Coronary artery (tissue), 2 donors: ENCODE measurements at regions not wholly inside any gene's neighbourhood (a gene's known extent, or its start where the extent isn't known, plus 50 kb on each side); places are given as distances from the start of the nearest gene placed in this dataset.

Experiments
- DNase-seq: peaks from one replicate; pipeline ENCODE4 v3.0.0-alpha.2; 2017; ENCODE audit warnings: low spot score
- H3K27ac ChIP-seq, 2 donors: fragments of 200-600 bp; sonication (generic); one replicate each; pipeline ENCODE4 v1.5.1; 2016 to 2019
- H3K4me3 ChIP-seq: fragments of 200-600 bp; sonication (generic); 2 replicates; pipeline ENCODE4 v1.5.1; 2016; ENCODE audit warnings: mild to moderate bottlenecking, moderate library complexity
- TF ChIP-seq, protein P1 (sequence below): fragments of 200-600 bp; sonication (generic); IDR thresholded peaks from one replicate; pipeline ENCODE4 v1.5.1; 2019; ENCODE audit warnings: antibody characterized with exemption

DNA sequence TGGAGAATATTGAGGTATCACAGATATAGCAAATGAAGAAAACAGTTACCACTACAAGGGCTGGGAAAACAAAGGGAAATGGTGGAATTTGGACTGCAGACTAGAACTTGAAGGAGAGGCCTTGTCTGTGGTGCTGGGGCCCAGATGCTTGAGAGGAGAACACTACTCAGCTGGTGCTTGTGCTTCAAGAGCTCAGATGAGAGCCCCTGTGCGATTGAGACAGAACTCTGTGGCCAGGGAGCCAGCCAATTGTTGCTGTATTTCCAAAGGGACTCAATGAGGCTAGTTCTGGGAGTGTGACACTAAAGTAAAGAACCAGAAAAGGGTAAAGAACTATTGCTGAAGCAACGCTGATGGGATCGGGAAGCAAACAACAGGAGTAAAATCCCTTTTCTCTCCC is 406.5 kb upstream of the SEMA3D start:
- TF ChIP-seq, protein P1, sequence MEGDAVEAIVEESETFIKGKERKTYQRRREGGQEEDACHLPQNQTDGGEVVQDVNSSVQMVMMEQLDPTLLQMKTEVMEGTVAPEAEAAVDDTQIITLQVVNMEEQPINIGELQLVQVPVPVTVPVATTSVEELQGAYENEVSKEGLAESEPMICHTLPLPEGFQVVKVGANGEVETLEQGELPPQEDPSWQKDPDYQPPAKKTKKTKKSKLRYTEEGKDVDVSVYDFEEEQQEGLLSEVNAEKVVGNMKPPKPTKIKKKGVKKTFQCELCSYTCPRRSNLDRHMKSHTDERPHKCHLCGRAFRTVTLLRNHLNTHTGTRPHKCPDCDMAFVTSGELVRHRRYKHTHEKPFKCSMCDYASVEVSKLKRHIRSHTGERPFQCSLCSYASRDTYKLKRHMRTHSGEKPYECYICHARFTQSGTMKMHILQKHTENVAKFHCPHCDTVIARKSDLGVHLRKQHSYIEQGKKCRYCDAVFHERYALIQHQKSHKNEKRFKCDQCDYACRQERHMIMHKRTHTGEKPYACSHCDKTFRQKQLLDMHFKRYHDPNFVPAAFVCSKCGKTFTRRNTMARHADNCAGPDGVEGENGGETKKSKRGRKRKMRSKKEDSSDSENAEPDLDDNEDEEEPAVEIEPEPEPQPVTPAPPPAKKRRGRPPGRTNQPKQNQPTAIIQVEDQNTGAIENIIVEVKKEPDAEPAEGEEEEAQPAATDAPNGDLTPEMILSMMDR = no peak
- Histone ChIP-seq H3K4me3 (no peak overlapping the region), H3K27ac (no peak overlapping the region)
- no peak for DNase-seq

DNA sequence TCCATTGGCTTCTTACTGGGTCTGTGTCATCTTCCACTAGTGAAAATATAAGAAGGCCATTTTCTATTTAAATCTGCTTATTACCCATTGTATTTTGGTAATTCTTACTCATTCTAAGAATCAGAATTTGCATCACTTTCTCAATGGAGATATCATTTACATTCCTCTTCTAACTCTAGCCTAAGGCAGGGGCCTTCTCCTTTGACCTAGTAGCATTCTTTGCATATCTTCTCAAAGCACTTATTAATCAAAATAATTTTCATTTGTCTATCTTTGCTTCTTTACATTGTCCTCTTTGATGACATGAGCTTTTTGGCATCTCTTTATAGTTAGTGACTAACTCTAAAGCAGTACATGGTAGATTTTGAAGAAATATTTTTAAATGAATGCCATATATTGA is 400.9 kb upstream of the SEMA3D start:
- Histone ChIP-seq H3K27ac (no peak overlapping the region), H3K4me3 (no peak overlapping the region)
- TF ChIP-seq, protein P1 = no peak
- no peak for DNase-seq

DNA sequence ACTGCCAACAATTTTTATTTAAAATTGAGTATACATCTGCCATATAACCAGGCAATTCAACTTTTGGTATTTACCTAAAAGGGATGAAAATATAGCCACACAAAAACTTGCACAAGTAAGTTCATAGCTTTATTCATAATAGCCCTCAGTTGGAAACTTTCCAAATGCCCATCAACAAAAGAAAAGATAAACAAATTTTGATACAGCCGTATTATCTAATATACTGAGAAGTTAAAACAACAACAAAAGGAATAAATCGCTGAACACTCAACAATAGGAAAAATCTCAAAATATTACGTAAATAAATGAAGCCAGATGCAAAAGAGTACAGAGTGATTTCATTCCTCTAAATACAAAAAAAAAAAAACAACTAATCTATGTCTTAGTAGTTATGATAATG is 399.2 kb upstream of the SEMA3D start:
- H3K4me3 ChIP-seq = no peak overlapping the region
- no peak for DNase-seq
- no peak overlapping the region for H3K27ac ChIP-seq
- TF ChIP-seq, protein P1 = no peak

DNA sequence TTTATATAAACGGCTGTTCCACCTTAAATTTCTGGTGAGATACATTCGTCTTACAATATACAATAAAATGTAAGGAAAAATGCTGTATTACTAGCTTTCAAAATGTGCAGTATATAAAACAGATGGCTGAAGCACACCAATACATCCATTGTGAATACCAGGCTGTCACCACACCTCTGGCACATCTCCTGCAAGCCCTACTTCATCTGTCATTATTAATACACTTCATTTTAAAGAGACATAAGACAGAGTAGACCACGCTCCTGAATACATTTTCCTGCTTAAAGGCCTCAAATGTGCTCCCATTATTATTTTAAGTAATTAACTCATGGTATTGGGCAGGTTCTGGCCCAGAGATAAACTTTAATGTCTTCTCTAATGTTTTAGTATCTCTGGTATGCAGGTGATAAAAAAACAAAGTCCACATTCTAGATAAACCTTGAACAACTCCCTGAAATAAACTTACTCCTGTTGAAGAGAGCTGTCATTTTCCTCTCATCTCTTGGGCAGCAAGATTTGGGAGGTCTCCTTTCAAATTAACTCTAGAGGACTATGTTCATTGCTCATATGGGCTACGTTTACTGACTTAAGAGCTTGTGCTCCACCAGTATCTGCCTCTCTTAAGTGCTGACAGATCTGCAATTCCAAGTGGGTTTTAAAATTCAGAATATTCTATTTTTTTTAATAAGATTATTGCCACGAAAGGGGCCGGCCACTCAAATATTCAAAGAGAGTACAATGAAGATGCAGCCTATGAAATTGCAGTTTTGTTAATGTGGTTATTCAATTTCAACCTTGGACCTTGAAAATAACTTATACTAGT is 396.5 kb upstream of the SEMA3D start:
- DNase-seq = no peak
- no peak overlapping the region for H3K4me3 ChIP-seq
- no peak overlapping the region for H3K27ac ChIP-seq
- TF ChIP-seq, protein P1 = no peak

DNA sequence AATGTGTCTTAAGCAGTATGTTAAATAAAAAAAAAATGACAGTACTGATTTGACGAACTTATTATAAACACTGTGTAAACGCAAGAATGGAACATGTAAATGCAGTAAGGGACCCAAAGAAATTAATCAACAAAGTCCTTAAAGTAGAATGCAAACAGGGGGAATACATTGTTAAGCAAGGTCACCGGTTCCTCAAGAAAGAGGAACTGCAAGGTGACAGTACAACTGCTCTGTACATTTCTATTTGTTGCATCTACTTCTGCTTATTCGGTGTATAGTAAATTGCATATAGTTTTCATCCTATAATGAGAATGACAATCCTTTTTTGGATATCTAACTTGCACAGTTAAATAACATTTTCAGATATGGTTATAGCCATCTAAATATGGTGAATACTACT is 387.0 kb upstream of the SEMA3D start:
- TF ChIP-seq, protein P1 = no peak
- DNase-seq = no peak
- H3K4me3 ChIP-seq = no peak overlapping the region
- H3K27ac ChIP-seq = no peak overlapping the region

DNA sequence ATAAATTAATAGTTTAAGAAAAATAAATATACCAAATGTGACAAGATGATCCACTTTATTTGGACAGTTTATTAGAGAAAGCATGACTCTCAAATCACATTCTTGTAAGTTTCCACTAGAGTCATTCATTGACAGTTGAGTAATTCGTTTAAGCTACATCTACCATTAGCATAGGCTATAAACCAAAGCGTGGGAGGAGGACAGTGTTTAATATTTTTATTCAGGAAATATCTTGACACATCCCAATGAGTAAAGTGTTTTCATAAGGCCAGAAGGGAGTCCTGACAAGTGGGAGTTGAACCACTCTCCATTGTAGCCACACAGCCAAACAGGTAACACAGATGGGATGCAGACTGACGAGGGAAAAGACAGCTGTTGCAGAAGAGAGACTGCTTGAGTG is 386.5 kb upstream of the SEMA3D start:
- no peak overlapping the region for H3K27ac ChIP-seq
- DNase-seq = no peak
- H3K4me3 ChIP-seq = no peak overlapping the region
- TF ChIP-seq, protein P1 = no peak

DNA sequence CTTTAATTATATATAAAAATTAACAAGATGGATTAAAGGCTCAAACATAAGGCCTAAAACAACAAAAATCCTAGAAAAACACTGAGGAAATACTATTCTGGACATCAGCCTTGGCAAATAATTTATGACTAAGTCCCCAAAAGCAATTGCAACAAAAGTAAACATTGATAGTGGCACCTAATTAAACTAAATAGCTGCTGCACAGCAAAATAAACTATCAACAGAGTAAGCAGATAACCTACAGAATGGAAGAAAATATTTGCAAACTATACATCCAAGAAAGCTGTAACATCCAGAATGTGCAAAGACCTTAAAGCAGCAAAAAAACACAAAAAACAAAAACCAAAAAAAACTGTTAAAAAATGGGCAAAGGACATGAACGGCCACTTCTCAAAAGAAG is 384.0 kb upstream of the SEMA3D start:
- H3K27ac ChIP-seq = no peak overlapping the region
- TF ChIP-seq, protein P1 = no peak
- DNase-seq = no peak
- no peak overlapping the region for H3K4me3 ChIP-seq
